Stomach (tissue), 4 donors: ENCODE measurements at regions not wholly inside any gene's neighbourhood (a gene's known extent, or its start where the extent isn't known, plus 50 kb on each side); places are given as distances from the start of the nearest gene placed in this dataset.

Experiments used
- EP300 ChIP-seq: sonication (generic); formaldehyde crosslinking; IDR thresholded peaks from one replicate; pipeline ENCODE4 v1.6.1; 2017; ENCODE audit warnings: antibody characterized with exemption
- POLR2A ChIP-seq, 4 donors: fragments of 450-650 bp; IDR thresholded peaks; one replicate each; pipeline ENCODE4 v1.6.1; 2016; ENCODE audit warnings: antibody characterized with exemption in 4 of 4, control low read depth in 2 of 4, mild to moderate bottlenecking in 1 of 4, moderate library complexity in 1 of 4
- POLR2AphosphoS5 ChIP-seq, 3 donors: sonication (generic); formaldehyde crosslinking; IDR thresholded peaks; one replicate each; pipeline ENCODE4 v1.6.1; 2016; ENCODE audit warnings: antibody characterized with exemption in 3 of 3
- TF ChIP-seq, protein P1 (sequence below), 7 experiments: fragments of 450-650 bp in 4 of 7; fragments of 200-600 bp in 3 of 7; sonication (generic) in 3 of 7; IDR thresholded peaks; one replicate each; pipeline ENCODE4 v1.5.1; 2016 to 2019; ENCODE audit warnings: antibody characterized with exemption in 7 of 7, control low read depth in 2 of 7, mild to moderate bottlenecking in 1 of 7

DNA sequence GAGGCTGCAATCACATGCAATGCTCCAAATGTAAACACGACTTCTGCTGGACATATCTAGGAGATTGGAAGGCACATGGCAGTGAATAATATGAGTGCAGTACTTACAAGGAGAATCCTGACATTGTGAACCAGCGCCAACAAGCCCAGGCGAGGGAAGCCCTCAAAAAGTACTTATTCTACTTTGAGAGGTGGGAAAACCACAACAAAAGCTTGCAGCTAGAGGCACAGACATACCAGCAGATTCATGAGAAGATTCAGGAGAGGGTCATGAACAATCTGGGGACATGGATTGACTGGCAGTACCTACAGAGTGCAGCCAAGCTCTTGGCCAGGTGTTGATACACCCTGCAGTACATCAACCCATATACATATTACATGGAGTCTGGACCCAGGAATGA is 475.7 kb upstream of the CDH2 start:
- no peak for TF ChIP-seq POLR2A (IDR thresholded peaks at IDR 0.05)
- TF ChIP-seq, protein P1, sequence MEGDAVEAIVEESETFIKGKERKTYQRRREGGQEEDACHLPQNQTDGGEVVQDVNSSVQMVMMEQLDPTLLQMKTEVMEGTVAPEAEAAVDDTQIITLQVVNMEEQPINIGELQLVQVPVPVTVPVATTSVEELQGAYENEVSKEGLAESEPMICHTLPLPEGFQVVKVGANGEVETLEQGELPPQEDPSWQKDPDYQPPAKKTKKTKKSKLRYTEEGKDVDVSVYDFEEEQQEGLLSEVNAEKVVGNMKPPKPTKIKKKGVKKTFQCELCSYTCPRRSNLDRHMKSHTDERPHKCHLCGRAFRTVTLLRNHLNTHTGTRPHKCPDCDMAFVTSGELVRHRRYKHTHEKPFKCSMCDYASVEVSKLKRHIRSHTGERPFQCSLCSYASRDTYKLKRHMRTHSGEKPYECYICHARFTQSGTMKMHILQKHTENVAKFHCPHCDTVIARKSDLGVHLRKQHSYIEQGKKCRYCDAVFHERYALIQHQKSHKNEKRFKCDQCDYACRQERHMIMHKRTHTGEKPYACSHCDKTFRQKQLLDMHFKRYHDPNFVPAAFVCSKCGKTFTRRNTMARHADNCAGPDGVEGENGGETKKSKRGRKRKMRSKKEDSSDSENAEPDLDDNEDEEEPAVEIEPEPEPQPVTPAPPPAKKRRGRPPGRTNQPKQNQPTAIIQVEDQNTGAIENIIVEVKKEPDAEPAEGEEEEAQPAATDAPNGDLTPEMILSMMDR (IDR thresholded peaks at IDR 0.05): no peak
- no peak for TF ChIP-seq EP300
- TF ChIP-seq POLR2AphosphoS5 (IDR thresholded peaks at IDR 0.05): no peak
